ENCODE measurements at regions not wholly inside any gene's neighbourhood (a gene's known extent, or its start where the extent isn't known, plus 50 kb on each side); places are given as distances from the start of the nearest gene placed in this dataset.

- DNase-seq, result peak; percentile 94
Observed at GRCh38 chr18:34978953-34979608, 62.1 kb upstream of the MAPRE2 start.

- DNase-seq, result no peak
Observed at GRCh38 chr18:34981487-34981886, 59.7 kb upstream of the MAPRE2 start.

- no peak for DNase-seq
Observed at GRCh38 chr18:34985963-34986362, 55.2 kb upstream of the MAPRE2 start.

- no peak for DNase-seq
Observed at GRCh38 chr18:34990597-34990996, 50.6 kb upstream of the MAPRE2 start.

GRCh38 chr18:34991152-34991551, 50.1 kb upstream of the MAPRE2 start:
- DNase-seq, result no peak

Data from NCI-H748 treated with DMSO at 0.1 percent for 48 hours (cell line).